IMR-90 (cell line): ENCODE measurements at regions not wholly inside any gene's neighbourhood (a gene's known extent, or its start where the extent isn't known, plus 50 kb on each side); places are given as distances from the start of the nearest gene placed in this dataset.

ENCODE experiments used
- ATAC-seq: fragments of 200-7000 bp; cut with Tn5 transposase; 2 replicates; pipeline ENCODE4 v1.9.1; 2020; ENCODE audit warnings: low read depth, mild to moderate bottlenecking, moderate library complexity
- BruUV-seq: library from RNA; stranded (reverse); fragments of 400-500 nt; replicated peaks from 2 replicates; lab custom pipeline; 2021; lab: Mats Ljungman, UMichigan
- CTCF ChIA-PET: fragments of 300-600 bp; formaldehyde crosslinking; extraction: SDS; loops from one replicate; lab custom pipeline; 2021; ENCODE audit warnings: antibody characterized with exemption; lab: Yijun Ruan, JAX
- POLR2A ChIA-PET: fragments of 300-600 bp; sonication (Branson Sonifier 250); formaldehyde crosslinking; loops from one replicate; lab custom pipeline; 2022; ENCODE audit warnings: antibody characterized with exemption; ENCODE audit not compliant: unreplicated experiment; lab: Charles Lee
- DNase-seq: peaks from one replicate; pipeline ENCODE4 v3.0.0; 2013
- H2AFZ ChIP-seq: replicated peaks from 2 replicates; pipeline ENCODE3; 2013; ENCODE audit warnings: low read length, mild to moderate bottlenecking; ENCODE audit not compliant: poor library complexity
- H2AK5ac ChIP-seq: 2 replicates; pipeline ENCODE4 v1.6.1; 2013; ENCODE audit warnings: low read depth, low read length, inconsistent platforms
- H2AK9ac ChIP-seq: replicated peaks from 2 replicates; pipeline ENCODE3; 2013; ENCODE audit warnings: mild to moderate bottlenecking, low read depth, low read length, moderate library complexity; ENCODE audit not compliant: poor library complexity
- H2BK120ac ChIP-seq: 2 replicates; pipeline ENCODE4 v1.6.1; 2013; ENCODE audit warnings: low read depth, low read length, inconsistent platforms
- H2BK15ac ChIP-seq: 3 replicates; pipeline ENCODE4 v1.6.1; 2013; ENCODE audit warnings: low read depth, low read length, inconsistent platforms
- H2BK20ac ChIP-seq: 2 replicates; pipeline ENCODE4 v1.6.1; 2013; ENCODE audit warnings: low read depth, mild to moderate bottlenecking, inconsistent platforms, low read length, moderate library complexity
- H2BK5ac ChIP-seq: 2 replicates; pipeline ENCODE4 v1.6.1; 2013; ENCODE audit warnings: mild to moderate bottlenecking, low read depth, low read length, inconsistent platforms; ENCODE audit not compliant: poor library complexity, severe bottlenecking
- H3K14ac ChIP-seq: replicated peaks from 2 replicates; pipeline ENCODE4 v1.6.1; 2013; ENCODE audit warnings: low read depth, low read length, inconsistent platforms
- H3K18ac ChIP-seq: 2 replicates; pipeline ENCODE4 v1.6.1; 2013; ENCODE audit warnings: low read depth, low read length, control low read depth
- H3K23ac ChIP-seq: 2 replicates; pipeline ENCODE4 v1.6.1; 2013; ENCODE audit warnings: low read depth, low read length, inconsistent platforms
- H3K27ac ChIP-seq: 2 replicates; pipeline ENCODE4 v1.5.1; 2013; ENCODE audit warnings: mild to moderate bottlenecking, control low read depth, low read length; ENCODE audit not compliant: insufficient read depth
- H3K27me3 ChIP-seq: 2 replicates; pipeline ENCODE4 v1.6.1; 2013; ENCODE audit warnings: low read length; ENCODE audit not compliant: control insufficient read depth, insufficient read depth
- H3K36me3 ChIP-seq: 2 replicates; pipeline ENCODE4 v1.6.1; 2013; ENCODE audit warnings: low read length, mixed read lengths; ENCODE audit not compliant: control insufficient read depth, insufficient read depth
- H3K4ac ChIP-seq: 2 replicates; pipeline ENCODE4 v1.6.1; 2013; ENCODE audit warnings: low read depth, low read length, inconsistent platforms
- H3K4me1 ChIP-seq: 2 replicates; pipeline ENCODE4 v1.6.1; 2013; ENCODE audit warnings: low read length, mixed read lengths; ENCODE audit not compliant: control insufficient read depth, insufficient read depth
- H3K4me2 ChIP-seq: 2 replicates; pipeline ENCODE4 v1.6.1; 2013; ENCODE audit warnings: low read depth, mild to moderate bottlenecking, control low read depth, low read length, moderate library complexity
- H3K4me3 ChIP-seq: 2 replicates; pipeline ENCODE4 v1.5.1; 2013; ENCODE audit warnings: low read depth, mild to moderate bottlenecking, control low read depth, low read length, moderate library complexity; ENCODE audit not compliant: insufficient read depth
- H3K56ac ChIP-seq: 2 replicates; pipeline ENCODE4 v1.6.1; 2013; ENCODE audit warnings: low read length, inconsistent platforms; ENCODE audit not compliant: insufficient read depth; ENCODE audit errors: extremely low read depth
- H3K79me1 ChIP-seq, 2 experiments: 2 replicates each; pipeline ENCODE4 v1.6.1; 2013; ENCODE audit warnings: low read length in 2 of 2, inconsistent platforms in 1 of 2, low read depth in 1 of 2
- H3K9ac ChIP-seq: 2 replicates; pipeline ENCODE4 v1.6.1; 2013; ENCODE audit warnings: low read depth, low read length, control low read depth
- H3K9me1 ChIP-seq: 2 replicates; pipeline ENCODE4 v1.6.1; 2013; ENCODE audit warnings: low read length, inconsistent platforms; ENCODE audit not compliant: insufficient read depth
- H3K9me3 ChIP-seq: 2 replicates; pipeline ENCODE4 v1.6.1; 2013; ENCODE audit warnings: low read length; ENCODE audit not compliant: control insufficient read depth, insufficient read depth
- H4K20me1 ChIP-seq: 2 replicates; pipeline ENCODE4 v1.6.1; 2013; ENCODE audit warnings: low read length, inconsistent platforms; ENCODE audit not compliant: insufficient read depth
- H4K5ac ChIP-seq: 2 replicates; pipeline ENCODE4 v1.6.1; 2013; ENCODE audit warnings: mild to moderate bottlenecking, low read depth, low read length, control low read depth
- H4K8ac ChIP-seq, 2 experiments: 2 replicates each; pipeline ENCODE4 v1.6.1; 2013; ENCODE audit warnings: low read depth in 2 of 2, low read length in 2 of 2, control low read depth in 1 of 2, inconsistent platforms in 1 of 2
- H4K91ac ChIP-seq: 2 replicates; pipeline ENCODE4 v1.6.1; 2013; ENCODE audit warnings: low read depth, low read length, inconsistent platforms; ENCODE audit not compliant: insufficient read depth
- CEBPB ChIP-seq: IDR thresholded peaks from 2 replicates; pipeline ENCODE4 v1.6.1; 2012; ENCODE audit warnings: low read depth, low read length, improper control_type of control experiment
- CHD1 ChIP-seq: IDR thresholded peaks from 2 replicates; pipeline ENCODE4 v1.6.1; 2012; ENCODE audit warnings: low read depth, low read length, improper control_type of control experiment
- CTCF ChIP-seq: conservative IDR thresholded peaks from 2 replicates; pipeline ENCODE4 v1.5.1; 2012; ENCODE audit warnings: mild to moderate bottlenecking, low read depth, low read length, improper control_type of control experiment
- ELK1 ChIP-seq: fragments of 150-350 bp; IDR thresholded peaks from 2 replicates; pipeline ENCODE4 v1.6.1; 2016; ENCODE audit warnings: low read depth, mild to moderate bottlenecking, low read length, moderate library complexity, borderline replicate concordance
- FOS ChIP-seq: fragments of 150-350 bp; IDR thresholded peaks from 2 replicates; pipeline ENCODE4 v1.6.1; 2016; ENCODE audit warnings: low read depth, low read length
- MXI1 ChIP-seq: IDR thresholded peaks from 2 replicates; pipeline ENCODE4 v1.6.1; 2012; ENCODE audit warnings: low read depth, mild to moderate bottlenecking, low read length, moderate library complexity, borderline replicate concordance
- RAD21 ChIP-seq: IDR thresholded peaks from 2 replicates; pipeline ENCODE4 v1.6.1; 2012; ENCODE audit warnings: low read length, improper control_type of control experiment
- RCOR1 ChIP-seq: IDR thresholded peaks from 2 replicates; pipeline ENCODE4 v1.6.1; 2012; ENCODE audit warnings: mild to moderate bottlenecking, low read length, improper control_type of control experiment; ENCODE audit not compliant: insufficient replicate concordance
- RFX5 ChIP-seq: IDR thresholded peaks from 2 replicates; pipeline ENCODE4 v1.8.0; 2012; ENCODE audit warnings: low read depth, mild to moderate bottlenecking, low read length, moderate library complexity
- WGBS, 2 experiments: methylation state at CpG; one replicate each; pipeline versions ENCODE4 v1.1.5 to v1.1.7; 2013; ENCODE audit warnings: missing lambda C conversion rate in 2 of 2; ENCODE audit not compliant: insufficient read length in 1 of 2; ENCODE audit errors: extremely low coverage in 2 of 2; 5-methylcytosine and 5-hydroxymethylcytosine counted together
- dilution Hi-C: fragments of 300-500 bp; cut with HindIII; formaldehyde crosslinking; loops from one replicate; pipeline ENCODE4 v1.14.3; 2018; ENCODE audit warnings: low sequenced_read_pairs; ENCODE audit not compliant: unreplicated experiment
- in situ Hi-C: fragments of 300-500 bp; cut with MboI; formaldehyde crosslinking; loops from 3 replicates; pipeline ENCODE4 v1.14.3; 2019; ENCODE audit warnings: low sequenced_read_pairs, inconsistent platforms, mixed read lengths
- intact Hi-C: fragments of 100-400 bp; cut with micrococcal nuclease; formaldehyde crosslinking; loops from 2 replicates; pipeline ENCODE4 v1.10.0; 2022

- WGBS, 2 experiments: 70% methylated on average over 4 of the region's 12 CpGs; no CpG with 5 or more reads in 1 of the 2 experiments
- intact Hi-C loops (no loop called here), in situ Hi-C loops (no loop called here), dilution Hi-C loops (no loop called here)
- ChIA-PET CTCF (no interaction called here), POLR2A (no interaction called here)
- H3K9me1 ChIP-seq: no peaks in the 10 kb centered on the region
- H2BK20ac ChIP-seq: no peak overlapping the region
- H3K14ac ChIP-seq: no peak overlapping the region
- H3K9ac ChIP-seq: no peak overlapping the region
- no TSS peak for BruUV-seq
- no peaks in the 10 kb centered on the region for H3K79me1 ChIP-seq
- no peaks in the 10 kb centered on the region for H4K20me1 ChIP-seq
- no peaks in the 10 kb centered on the region for H3K27me3 ChIP-seq
- no peak overlapping the region for H2BK15ac ChIP-seq
- H4K5ac ChIP-seq: no peak overlapping the region
- H4K8ac ChIP-seq: no peak overlapping the region
- ATAC-seq: no peak
- H2BK5ac ChIP-seq: no peak overlapping the region
- H3K4me1 ChIP-seq: no peaks in the 10 kb centered on the region
- peaks cover 30% of the 10 kb centered on the region for H3K9me3 ChIP-seq
- no peak overlapping the region for H2AFZ ChIP-seq
- no peak for DNase-seq
- no peak overlapping the region for H2AK9ac ChIP-seq
- no peak overlapping the region for H4K91ac ChIP-seq
- TF ChIP-seq FOS: no peak
- no peak for TF ChIP-seq RCOR1
- no peak for TF ChIP-seq MXI1
- no peak for TF ChIP-seq CEBPB
- no peak for TF ChIP-seq ELK1
- no peak for TF ChIP-seq RFX5
- TF ChIP-seq RAD21: no peak
- TF ChIP-seq CTCF: no peak
- no peak for TF ChIP-seq CHD1
- H3K4ac ChIP-seq: no peak overlapping the region
- H3K4me3 ChIP-seq: no peak overlapping the region
- H3K27ac ChIP-seq: no peak overlapping the region
- no peaks in the 10 kb centered on the region for H3K36me3 ChIP-seq
- no peak overlapping the region for H3K56ac ChIP-seq
- no peak overlapping the region for H3K18ac ChIP-seq
- H3K4me2 ChIP-seq: no peak overlapping the region
- no peak overlapping the region for H2BK120ac ChIP-seq
- H2AK5ac ChIP-seq: no peak overlapping the region
- H3K23ac ChIP-seq: no peak overlapping the region
Observed at GRCh38 chr5:2250365-2250950, 367.7 kb upstream of the IRX4 start.
